Mucosa of rectum (tissue), 2 donors: ENCODE measurements at regions not wholly inside any gene's neighbourhood (a gene's known extent, or its start where the extent isn't known, plus 50 kb on each side); places are given as distances from the start of the nearest gene placed in this dataset.

Experiments
- H3K27ac ChIP-seq, 2 donors: one replicate each; pipeline ENCODE4 v1.7.0; 2013; ENCODE audit warnings: inconsistent platforms in 2 of 2, low read depth in 2 of 2, low read length in 2 of 2
- H3K27me3 ChIP-seq, 2 donors: one replicate each; pipeline ENCODE4 v1.7.0; 2013; ENCODE audit warnings: low read length in 2 of 2; ENCODE audit not compliant: control insufficient read depth in 2 of 2, insufficient read depth in 2 of 2
- H3K36me3 ChIP-seq, 2 donors: one replicate each; pipeline ENCODE4 v1.7.0; 2013; ENCODE audit warnings: low read length in 2 of 2; ENCODE audit not compliant: control insufficient read depth in 2 of 2, insufficient read depth in 2 of 2
- H3K4me1 ChIP-seq, 2 donors: one replicate each; pipeline ENCODE4 v1.7.0; 2013; ENCODE audit warnings: low read length in 2 of 2, mild to moderate bottlenecking in 1 of 2; ENCODE audit not compliant: control insufficient read depth in 2 of 2, insufficient read depth in 2 of 2
- H3K4me3 ChIP-seq, 2 donors: one replicate each; pipeline ENCODE4 v1.7.0; 2013; ENCODE audit warnings: low read length in 2 of 2
- H3K9ac ChIP-seq, 2 donors: one replicate each; pipeline ENCODE4 v1.7.0; 2013; ENCODE audit warnings: low read length in 2 of 2, low read depth in 1 of 2, mild to moderate bottlenecking in 1 of 2
- H3K9me3 ChIP-seq, 2 donors: one replicate each; pipeline ENCODE4 v1.7.0; 2013; ENCODE audit warnings: low read length in 2 of 2; ENCODE audit not compliant: control insufficient read depth in 2 of 2
- donor health status: healthy.
- donor health status: Normal muscosa, but diverticular disease.

GRCh38 chr11:116169776-116170175, 603.0 kb downstream of the BUD13 start:
- no peaks in the 10 kb centered on the region for H3K36me3 ChIP-seq
- H3K27ac ChIP-seq, result no peak overlapping the region
- no peaks in the 10 kb centered on the region for H3K4me1 ChIP-seq
- H3K9me3 ChIP-seq, result no peaks in the 10 kb centered on the region
- no peaks in the 10 kb centered on the region for H3K27me3 ChIP-seq
- H3K4me3 ChIP-seq, result no peak overlapping the region
- H3K9ac ChIP-seq, result no peak overlapping the region

- no peak overlapping the region for H3K27ac ChIP-seq
- H3K9me3 ChIP-seq, result no peaks in the 10 kb centered on the region
- no peaks in the 10 kb centered on the region for H3K27me3 ChIP-seq
- no peak overlapping the region for H3K4me3 ChIP-seq
- H3K36me3 ChIP-seq, result no peaks in the 10 kb centered on the region
- H3K9ac ChIP-seq, result no peak overlapping the region
- H3K4me1 ChIP-seq, result no peaks in the 10 kb centered on the region
These were observed 604.4 kb downstream of the BUD13 start for GRCh38 chr11:116168459-116168787.

GRCh38 chr11:116167706-116168458, 604.9 kb downstream of the BUD13 start:
- no peaks in the 10 kb centered on the region for H3K36me3 ChIP-seq
- H3K4me3 ChIP-seq, result no peak overlapping the region
- no peaks in the 10 kb centered on the region for H3K4me1 ChIP-seq
- no peak overlapping the region for H3K9ac ChIP-seq
- no peaks in the 10 kb centered on the region for H3K9me3 ChIP-seq
- no peak overlapping the region for H3K27ac ChIP-seq
- peaks cover 0 to under 1% of the 10 kb centered on the region in 2 donors for H3K27me3 ChIP-seq

- no peaks in the 10 kb centered on the region for H3K9me3 ChIP-seq
- H3K4me1 ChIP-seq, result no peaks in the 10 kb centered on the region
- H3K27me3 ChIP-seq, result peaks cover 0 to 2% of the 10 kb centered on the region in 2 donors
- H3K27ac ChIP-seq, result no peak overlapping the region
- H3K4me3 ChIP-seq, result no peak overlapping the region
- H3K9ac ChIP-seq, result no peak overlapping the region
- H3K36me3 ChIP-seq, result no peaks in the 10 kb centered on the region
These were observed 606.0 kb downstream of the BUD13 start for GRCh38 chr11:116166573-116167465.

GRCh38 chr11:116164843-116165242, 607.9 kb downstream of the BUD13 start:
- peaks cover 0 to 2% of the 10 kb centered on the region in 2 donors for H3K27me3 ChIP-seq
- H3K9me3 ChIP-seq, result no peaks in the 10 kb centered on the region
- H3K36me3 ChIP-seq, result no peaks in the 10 kb centered on the region
- no peaks in the 10 kb centered on the region for H3K4me1 ChIP-seq
- H3K4me3 ChIP-seq, result no peak overlapping the region
- H3K27ac ChIP-seq, result no peak overlapping the region
- no peak overlapping the region for H3K9ac ChIP-seq

- Histone ChIP-seq H3K27me3 (peaks cover 0 to 2% of the 10 kb centered on the region in 2 donors), H3K9me3 (no peaks in the 10 kb centered on the region), H3K9ac (no peak overlapping the region), H3K4me1 (no peaks in the 10 kb centered on the region), H3K4me3 (no peak overlapping the region), H3K27ac (no peak overlapping the region), H3K36me3 (no peaks in the 10 kb centered on the region)
These were observed 609.9 kb downstream of the BUD13 start for GRCh38 chr11:116162886-116163230.

- H3K4me1 ChIP-seq, result no peaks in the 10 kb centered on the region
- no peaks in the 10 kb centered on the region for H3K9me3 ChIP-seq
- H3K27ac ChIP-seq, result no peak overlapping the region
- no peaks in the 10 kb centered on the region for H3K36me3 ChIP-seq
- H3K27me3 ChIP-seq, result peaks cover 0 to 2% of the 10 kb centered on the region in 2 donors
- H3K4me3 ChIP-seq, result no peak overlapping the region
- H3K9ac ChIP-seq, result no peak overlapping the region
These were observed 610.5 kb downstream of the BUD13 start for GRCh38 chr11:116162086-116162885.

GRCh38 chr11:116148645-116149044, 624.1 kb downstream of the BUD13 start:
- Histone ChIP-seq H3K4me3 (no peak overlapping the region), H3K27ac (no peak overlapping the region), H3K9ac (no peak overlapping the region), H3K4me1 (peaks cover 0 to 2% of the 10 kb centered on the region in 2 donors), H3K27me3 (no peaks in the 10 kb centered on the region), H3K9me3 (no peaks in the 10 kb centered on the region), H3K36me3 (no peaks in the 10 kb centered on the region)

- Histone ChIP-seq H3K9ac (no peak overlapping the region), H3K27ac (no peak overlapping the region), H3K36me3 (no peaks in the 10 kb centered on the region), H3K4me3 (no peak overlapping the region), H3K4me1 (peaks cover 0 to 2% of the 10 kb centered on the region in 2 donors), H3K9me3 (no peaks in the 10 kb centered on the region), H3K27me3 (no peaks in the 10 kb centered on the region)
These were observed 624.7 kb downstream of the BUD13 start for GRCh38 chr11:116148056-116148455.
